HG03103 (cell line): ENCODE measurements at regions not wholly inside any gene's neighbourhood (a gene's known extent, or its start where the extent isn't known, plus 50 kb on each side); places are given as distances from the start of the nearest gene placed in this dataset.
A peak's percentile ranks its signal among the peaks of the same experiment; 100 is the strongest.

ENCODE experiments used
- ATAC-seq: cut with Tn5 transposase; IDR thresholded peaks from one replicate; pipeline ENCODE4 v1.9.1; 2021; ENCODE audit warnings: low read depth; ENCODE audit not compliant: unreplicated experiment

DNA sequence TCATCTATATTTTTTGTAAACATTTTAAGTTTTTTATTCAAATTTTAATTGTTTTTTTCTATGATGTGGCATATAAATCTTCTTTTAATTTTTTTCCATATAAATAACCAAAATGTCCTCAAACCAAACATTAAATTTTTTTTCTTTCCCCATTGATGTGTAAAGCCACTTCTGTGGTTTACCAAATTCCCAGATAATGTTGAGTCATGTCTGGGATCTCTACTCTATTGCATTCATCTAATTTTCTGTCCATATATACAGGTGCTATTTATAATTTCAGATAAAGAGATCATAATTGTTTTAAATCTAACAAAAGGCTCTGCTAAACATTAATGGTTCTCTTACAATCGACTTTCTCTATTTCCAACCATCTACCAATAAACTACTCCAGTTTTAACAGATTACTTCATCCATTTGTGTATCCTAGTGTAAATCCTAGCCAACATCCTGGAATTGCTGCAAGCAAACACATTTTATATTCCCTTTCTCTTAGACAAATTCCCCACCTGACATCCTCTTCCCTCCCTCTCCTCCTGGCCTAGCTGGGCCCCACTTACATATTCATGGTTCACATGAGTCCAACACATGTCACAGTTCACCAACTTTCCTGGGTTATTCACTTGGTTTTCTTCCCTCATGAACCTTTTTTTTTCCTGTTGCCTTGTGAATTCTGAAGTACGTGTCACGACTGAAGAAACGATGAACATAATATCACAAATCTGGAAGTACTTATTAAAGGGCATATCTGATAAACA lies 368.0 kb upstream of the AGTR1 start:
- no peak for ATAC-seq

DNA sequence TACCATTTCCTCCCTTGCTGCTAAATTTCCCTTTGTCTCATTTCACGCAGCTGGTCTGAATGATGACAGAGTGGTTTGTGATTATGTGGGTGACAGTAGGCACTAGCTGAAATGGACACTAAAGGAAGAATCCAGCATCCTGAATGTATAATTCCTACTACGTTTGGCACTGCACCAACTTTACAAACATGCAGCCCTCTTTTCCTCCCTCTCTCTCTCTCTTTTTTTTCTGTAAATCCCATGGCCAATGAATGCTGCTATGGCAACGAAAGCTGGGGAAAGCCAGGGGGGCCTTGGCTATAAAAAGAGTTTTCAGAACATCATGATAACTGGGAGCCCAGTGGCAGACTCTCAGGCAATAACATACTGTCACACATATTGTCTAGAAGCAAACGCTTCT lies 367.2 kb upstream of the AGTR1 start:
- no peak for ATAC-seq

DNA sequence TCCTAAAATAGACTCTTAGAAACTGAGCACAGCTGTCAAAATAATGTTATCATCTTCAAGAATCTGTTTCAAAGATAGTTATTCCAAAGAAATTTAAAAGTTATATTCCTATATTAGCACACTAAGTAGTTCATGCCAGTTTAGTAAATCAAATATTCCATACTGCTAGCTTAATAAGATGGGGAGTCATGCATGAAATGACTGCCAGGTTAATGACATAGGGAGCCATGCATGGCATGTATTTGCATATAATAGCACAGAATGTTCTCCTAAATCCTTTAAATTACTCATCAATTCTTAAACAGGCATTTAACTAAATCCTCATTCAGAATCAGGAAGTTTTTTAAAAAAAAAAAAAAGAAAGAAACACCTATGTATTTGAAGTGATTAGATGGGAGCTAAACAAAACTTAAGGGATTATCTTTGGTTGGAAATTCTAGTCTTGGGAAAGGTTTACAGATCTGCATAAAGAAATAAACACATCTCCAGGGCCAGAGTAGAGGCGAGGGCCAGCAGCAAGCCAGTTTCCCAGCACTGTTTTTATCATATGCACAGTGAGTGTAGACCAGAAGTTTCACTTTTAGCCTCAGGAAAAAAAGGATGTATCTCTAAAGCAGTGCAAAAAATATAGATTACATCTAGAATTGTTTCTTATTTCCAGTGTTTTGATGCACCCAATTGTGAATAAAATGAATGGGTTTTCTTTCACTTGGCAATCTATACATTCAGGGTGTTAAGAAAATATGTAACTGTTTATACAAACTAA lies 366.4 kb upstream of the AGTR1 start:
- ATAC-seq, result no peak

DNA sequence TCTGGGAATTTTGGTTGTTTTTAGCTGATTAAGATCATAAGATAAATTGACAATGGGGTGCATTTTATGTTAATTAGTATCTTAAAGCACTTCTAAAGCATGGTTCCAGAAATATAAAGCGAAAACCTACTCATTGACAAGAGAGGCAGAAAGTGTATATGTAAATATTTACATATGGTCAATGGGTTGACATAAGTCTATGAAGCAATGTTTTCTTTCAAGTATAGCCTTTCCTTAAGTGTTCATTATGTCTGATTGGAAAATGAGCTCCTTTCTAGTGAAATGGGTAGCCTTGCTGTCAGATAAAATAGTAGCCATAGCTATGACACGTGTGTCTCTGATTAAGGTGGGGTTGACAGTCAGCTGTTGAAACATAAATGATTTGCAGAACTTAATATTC lies 365.2 kb upstream of the AGTR1 start:
- ATAC-seq, result no peak

DNA sequence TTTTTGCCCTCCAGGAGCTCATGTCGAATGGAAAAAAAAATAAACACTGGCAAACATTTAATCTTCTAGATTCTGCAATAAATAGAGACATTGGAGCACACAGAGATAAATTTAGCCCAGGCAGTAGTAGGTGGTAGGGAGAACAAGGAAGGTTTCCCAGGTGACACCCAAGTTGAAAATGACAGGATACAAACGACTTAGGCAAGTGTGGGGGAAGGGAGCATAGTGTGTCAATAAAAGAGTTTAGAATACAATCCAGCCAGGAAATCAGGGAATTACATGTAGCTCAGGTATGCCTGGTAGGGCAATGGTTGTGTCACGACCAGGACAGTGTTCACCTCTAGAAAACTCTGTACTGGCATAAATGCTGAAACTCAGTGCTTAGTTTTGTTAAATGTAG lies 364.6 kb upstream of the AGTR1 start:
- ATAC-seq, result no peak

DNA sequence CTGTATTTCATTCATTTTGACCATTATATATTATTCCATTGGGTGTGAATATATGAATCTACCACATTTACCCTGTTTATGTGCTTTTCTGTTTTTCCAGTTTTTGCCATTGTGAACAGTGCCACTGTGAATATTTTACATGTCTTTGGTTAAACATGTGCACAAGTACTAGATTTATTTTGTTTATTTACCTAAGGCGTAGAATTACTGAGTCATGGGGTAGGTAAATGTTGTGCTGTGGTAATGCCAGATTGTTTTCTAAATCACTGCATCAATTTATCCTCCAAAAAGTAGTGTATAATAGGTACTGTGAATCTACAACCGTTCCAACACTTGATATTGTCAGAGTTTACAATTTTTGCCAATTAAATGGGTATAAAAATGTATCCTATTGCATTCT lies 362.1 kb upstream of the AGTR1 start:
- no peak for ATAC-seq

DNA sequence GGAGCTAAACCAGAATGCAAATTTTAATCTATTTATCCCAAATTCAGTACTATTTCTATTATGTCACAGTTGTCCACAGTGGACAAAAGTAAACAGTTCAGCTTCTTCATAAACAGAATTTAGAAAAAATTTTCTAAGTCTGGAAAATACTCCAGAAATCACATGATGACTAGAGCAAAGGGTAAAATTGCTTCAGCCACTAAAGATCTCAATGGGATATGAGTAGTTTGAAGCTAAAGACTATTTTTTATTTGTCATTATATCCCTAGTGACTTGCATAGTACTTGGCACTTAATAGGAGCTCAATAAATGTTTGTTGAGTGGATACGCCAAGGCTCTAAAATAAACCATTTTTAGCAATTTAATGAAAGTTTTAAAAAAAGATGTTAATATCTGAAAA lies 354.3 kb upstream of the AGTR1 start:
- ATAC-seq, result no peak

DNA sequence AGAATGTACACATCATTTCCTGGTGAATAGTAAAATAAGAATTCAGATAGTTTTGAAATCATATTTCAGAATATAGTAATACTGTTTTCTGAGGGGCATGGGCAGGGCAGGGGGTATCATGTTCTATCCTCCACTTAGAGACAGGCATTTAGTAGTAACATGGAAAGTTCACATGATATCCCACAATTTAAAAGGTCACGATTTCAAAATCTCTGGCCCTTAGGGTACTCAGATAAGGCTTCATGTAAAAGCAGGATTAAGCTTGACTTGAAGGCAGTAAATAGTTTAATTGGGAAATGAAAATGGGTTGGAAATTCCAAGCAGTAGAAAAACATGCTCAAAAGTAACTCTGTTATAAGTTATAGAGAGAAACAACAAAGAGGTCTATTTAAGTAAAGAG lies 353.2 kb upstream of the AGTR1 start:
- no peak for ATAC-seq

DNA sequence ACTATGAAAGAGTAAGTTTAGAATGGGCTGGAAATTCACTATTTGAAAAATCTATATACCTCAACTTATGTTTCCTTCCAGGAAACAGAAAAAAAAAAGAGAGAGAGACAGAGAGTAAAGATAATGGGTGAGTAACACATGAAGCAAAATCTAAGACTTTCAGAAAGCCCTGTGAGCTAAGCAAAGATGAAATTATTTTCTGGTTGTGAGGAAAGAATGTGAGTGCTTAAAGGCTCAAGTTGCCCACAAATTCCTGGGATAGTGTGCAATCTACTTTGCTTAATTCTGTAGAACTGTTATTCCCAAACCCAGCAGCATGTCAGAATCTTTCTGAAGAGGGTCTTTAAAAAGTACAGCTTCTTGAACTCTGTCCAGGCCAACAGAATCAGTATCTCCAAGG lies 337.7 kb upstream of the AGTR1 start:
- no peak for ATAC-seq

DNA sequence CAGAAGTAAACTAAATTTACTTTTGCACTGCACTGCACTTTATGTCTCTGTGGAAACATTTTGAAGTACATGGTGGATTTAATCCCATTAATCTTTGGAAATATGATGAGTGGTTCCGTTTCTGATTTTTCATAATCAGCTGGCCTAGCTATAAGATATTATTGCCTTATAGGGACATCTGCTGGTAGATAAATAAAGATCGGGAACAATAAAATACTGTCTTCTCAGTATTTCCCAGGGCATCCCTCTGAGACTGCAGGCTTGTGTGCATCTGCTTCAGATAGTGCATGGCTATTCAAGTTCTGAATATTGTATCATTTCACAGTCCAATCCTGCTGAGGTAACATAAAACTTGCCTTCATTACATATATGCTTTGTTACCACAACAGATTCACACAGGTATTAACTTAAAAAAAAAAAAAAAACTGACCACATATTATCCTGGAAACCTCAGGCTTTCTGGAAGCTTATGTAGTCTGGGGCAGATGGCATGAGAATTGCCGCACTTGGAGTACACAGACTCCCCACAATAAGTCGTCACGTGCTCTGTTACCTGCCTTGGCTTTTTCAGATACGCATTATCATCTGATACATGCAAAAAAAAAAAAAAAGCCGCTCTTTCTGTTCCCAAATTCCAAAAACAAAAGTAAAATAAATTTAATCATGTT lies 330.8 kb upstream of the AGTR1 start:
- no peak for ATAC-seq

DNA sequence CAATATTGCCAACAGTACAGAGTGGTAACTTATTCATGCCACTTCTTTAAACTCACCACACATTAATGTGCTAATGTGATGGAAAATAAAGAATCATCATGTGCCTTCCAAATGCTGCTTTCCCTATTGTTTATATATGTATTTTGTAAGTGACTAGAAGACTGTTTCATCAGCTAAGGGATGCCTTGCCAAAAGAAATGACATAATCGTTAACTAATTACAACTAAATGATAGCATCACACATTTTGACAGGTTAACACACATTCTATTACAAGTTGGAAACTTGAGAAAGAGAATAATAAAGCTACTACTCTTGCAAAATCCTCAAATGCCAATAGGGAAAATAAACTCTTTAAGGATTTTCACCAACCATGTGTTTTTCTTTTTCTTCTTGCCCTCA lies 329.9 kb upstream of the AGTR1 start:
- ATAC-seq, result no peak

DNA sequence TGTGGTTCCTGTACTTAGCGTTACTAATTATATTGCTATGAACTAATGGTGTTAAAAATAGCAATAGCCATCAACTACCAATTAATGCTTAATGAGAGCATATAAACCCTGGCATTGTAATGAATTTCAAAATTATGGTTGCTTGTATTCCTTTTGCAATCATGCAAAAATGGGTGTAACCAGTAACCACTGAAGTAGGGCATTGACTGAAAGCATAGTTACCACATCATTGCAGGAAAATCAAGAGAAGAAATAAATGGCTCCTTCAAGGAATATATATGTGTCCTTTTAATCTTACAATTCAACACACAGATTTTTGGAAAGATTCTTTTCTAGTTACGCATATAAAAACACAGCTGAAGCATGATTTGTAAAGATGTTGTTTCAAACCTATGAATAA lies 328.3 kb upstream of the AGTR1 start:
- no peak for ATAC-seq

DNA sequence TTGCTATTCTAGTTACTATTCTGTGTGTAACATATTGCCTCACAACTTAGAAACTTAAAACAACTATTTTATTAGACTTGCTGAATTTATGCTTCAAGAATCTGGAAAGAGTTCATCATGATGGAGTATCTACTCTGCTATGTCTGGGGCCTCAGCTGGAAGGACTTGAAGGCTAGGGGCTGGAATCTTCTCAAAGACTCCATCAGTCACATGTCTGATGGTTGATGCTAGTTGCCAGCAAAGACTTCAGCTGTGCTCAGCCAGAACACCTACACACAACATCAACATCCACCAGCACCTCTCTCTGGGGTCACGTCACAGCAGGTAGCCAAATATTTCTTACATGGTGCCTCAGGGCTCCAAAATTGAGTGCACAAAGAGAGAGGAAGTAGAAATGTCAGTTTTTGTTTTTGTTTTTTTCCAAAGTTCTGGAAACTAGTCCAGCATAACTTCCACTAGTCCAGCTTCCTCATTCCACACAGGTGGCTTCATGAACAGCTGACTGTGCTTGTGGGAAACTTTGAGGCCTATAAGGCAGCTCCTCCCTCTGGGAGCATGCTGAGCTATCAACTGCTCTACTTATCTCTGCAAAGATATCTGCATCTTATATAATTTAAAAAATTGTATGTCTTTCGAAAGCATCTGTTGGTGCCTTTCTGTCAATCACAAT lies 325.4 kb upstream of the AGTR1 start:
- ATAC-seq, result no peak

DNA sequence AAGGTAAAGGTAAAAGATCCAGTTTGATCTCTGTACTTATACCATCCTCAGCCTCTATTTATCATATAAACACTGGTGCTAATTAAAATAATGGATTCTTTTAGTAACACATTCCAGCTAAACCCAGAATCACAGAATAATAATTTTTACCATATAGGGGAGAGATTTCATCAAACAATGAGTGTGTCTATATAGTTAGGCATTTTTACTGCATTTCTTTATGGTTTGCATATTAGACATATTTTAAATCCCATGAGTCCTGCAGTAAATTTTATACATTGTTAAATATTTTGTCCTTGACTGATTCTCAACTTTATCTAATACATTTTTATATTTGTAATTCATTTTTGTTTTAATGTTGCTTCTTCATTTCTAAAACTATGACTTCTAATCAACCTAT lies 323.7 kb upstream of the AGTR1 start:
- ATAC-seq, result no peak

DNA sequence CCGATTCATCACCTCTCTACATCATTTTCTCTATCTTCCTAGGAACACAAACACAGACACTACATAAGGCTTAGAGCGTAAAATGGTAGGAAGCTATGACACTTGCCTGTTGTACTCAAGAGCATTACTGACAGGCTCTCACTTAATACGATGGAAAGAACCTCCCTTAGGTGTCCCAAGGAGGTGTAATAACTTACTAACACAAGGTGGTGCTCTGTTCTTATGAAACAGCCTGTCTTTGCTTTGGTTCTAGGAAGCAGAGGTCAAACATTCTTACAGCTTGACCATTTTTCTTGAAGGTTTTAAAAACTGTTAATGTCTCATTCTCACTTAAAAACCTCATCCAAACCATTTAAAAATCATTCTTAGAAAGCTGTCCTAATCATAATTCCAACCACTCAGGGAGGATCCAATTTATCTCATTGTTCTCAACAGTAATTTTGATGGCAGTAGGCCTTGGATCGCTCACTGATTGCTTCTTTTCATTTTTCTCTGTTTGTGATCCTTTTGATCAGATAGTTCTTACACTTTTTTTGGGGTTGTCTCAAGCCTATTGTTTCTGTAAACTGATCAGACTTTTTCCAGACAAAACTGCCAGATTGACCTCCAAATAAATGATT lies 317.8 kb upstream of the AGTR1 start:
- ATAC-seq, result peak; percentile 94

DNA sequence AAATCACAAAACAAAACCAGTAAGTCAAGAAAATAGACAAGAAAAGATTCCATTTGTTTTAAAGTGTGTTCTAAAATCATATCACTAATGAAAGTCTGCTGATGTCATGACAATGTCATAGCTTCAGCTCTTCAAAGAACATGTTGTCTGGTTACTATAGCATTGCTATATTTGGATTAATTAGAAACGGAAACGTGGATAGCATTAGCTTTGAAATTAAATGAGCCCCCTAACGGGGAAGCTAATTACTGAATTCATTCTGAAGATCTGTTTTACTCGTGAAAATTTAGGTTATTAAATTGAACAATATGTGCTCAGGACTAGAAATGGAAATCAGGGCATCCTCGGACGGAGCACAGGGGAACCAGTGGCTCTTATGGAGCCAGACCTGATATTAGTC lies 316.7 kb upstream of the AGTR1 start:
- ATAC-seq, result no peak

DNA sequence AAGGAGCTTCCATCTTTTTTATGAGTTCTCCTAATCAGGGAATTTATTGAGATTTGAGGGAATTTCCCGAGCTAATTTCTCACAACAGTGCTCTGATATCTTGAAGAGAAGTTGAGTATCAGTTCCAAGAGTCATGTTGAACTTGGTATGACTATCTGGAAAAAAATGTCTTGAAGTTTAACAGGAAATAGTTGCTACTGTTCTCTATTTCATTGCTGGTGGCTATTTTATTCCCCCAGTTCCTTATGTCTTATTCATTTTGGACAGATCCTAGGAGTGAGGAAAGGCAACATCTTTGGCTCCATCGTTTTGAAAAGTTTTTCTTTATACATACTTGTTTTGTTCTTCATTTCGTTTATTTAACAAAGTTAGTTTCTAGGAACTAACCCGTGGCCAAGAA lies 307.8 kb upstream of the AGTR1 start:
- no peak for ATAC-seq

DNA sequence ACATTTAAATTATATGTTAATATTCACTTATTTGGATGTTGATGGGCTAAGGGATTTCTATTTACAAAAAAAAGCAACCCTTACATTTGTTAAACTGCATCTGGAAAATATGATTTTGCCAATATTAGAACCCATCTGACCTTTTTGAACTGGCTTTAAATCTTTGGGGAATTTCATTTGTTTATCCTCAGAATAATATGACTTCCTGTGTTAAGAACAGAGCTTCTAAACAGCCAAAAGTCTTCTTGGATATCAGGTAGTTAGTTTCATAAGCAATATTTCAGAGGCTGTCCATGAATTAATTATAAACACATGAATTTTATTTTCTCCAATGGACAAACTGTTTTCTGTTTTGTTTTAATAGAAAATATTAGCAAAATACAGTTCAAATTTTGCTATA lies 301.9 kb upstream of the AGTR1 start:
- ATAC-seq, result no peak

DNA sequence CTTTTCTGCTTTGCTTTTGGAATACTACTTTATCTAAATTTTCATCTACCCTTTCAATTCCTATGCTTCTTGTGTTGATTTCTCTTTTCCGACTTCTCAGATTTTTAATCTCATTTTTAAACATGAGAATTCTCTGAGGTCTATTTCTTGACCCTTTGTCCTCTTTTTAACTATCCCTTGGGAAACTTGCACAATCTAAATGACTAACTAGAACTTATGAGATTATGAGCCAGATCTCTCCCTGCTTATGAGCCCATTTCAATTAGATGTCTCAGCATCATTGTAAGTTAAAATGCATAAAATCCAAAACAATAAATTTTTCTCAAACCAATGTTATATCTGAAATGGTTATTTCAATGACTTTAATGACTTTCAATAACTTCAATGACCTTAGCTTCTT lies 296.9 kb upstream of the AGTR1 start:
- ATAC-seq, result no peak

DNA sequence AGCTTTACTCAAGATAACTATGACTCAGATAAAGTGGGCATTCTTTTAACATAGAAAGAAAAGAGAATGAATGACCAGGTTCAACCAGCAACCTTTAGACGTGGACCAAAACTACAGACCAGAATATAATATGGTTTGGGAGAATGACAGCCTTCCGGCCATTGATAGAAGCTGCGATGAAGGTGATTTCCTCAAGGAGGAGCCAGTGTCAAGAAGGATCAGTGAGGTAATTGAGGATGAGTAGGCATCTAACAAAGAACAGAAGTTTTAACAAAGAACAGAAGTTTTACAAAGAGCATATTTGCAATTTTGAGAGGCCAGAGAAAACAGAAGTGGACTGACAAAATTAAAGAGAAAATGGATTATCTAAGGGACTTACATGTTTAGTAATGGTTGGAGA lies 289.0 kb upstream of the AGTR1 start:
- ATAC-seq, result no peak

DNA sequence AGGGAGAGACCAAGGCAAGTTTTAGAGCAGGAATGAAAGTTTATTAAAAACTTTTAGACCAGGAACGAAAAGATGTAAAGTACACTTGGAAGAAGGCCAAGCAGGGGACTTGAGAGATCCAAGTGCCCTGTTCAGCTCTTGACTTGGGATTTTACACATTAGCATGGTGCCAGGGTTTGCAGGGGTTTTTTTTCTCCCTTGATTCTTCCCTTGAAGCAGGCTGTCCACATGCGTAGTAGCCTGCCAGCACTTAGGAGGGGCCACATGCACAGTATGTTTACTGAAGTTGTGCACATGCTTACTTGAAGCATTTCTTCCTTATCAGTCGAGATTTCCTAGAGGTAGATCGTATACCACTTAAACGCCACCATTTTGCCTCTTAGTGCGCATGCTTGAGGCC lies 277.5 kb upstream of the AGTR1 start:
- no peak for ATAC-seq
